Right atrium auricular region (tissue), 2 donors: ENCODE measurements at regions not wholly inside any gene's neighbourhood (a gene's known extent, or its start where the extent isn't known, plus 50 kb on each side); places are given as distances from the start of the nearest gene placed in this dataset.

Experiments
- DNase-seq: peaks from one replicate; pipeline ENCODE4 v3.0.0-alpha.2; 2019; ENCODE audit warnings: low spot score
- H3K27ac ChIP-seq, 2 donors: fragments of 200-600 bp; sonication (generic); 1 replicate in 1 of 2; 2 replicates in 1 of 2; pipeline ENCODE4 v1.5.1; 2016 to 2019
- H3K27me3 ChIP-seq, 2 donors: fragments of 200-600 bp; sonication (generic); one replicate each; pipeline versions ENCODE4 v1.5.1 to v1.6.0; 2017 to 2019
- H3K36me3 ChIP-seq: fragments of 200-600 bp; sonication (generic); one replicate; pipeline ENCODE4 v1.5.1; 2016
- H3K4me1 ChIP-seq, 2 donors: fragments of 200-600 bp; sonication (generic); one replicate each; pipeline versions ENCODE4 v1.5.1 to v1.6.0; 2017 to 2019
- H3K4me3 ChIP-seq, 2 donors: fragments of 200-600 bp; sonication (generic); 1 replicate in 1 of 2; 2 replicates in 1 of 2; pipeline ENCODE4 v1.5.1; 2017 to 2019; ENCODE audit warnings: mild to moderate bottlenecking in 1 of 2, moderate library complexity in 1 of 2
- H3K9me3 ChIP-seq, 2 donors: fragments of 200-600 bp; sonication (generic); one replicate each; pipeline ENCODE4 v1.5.1; 2019
- CTCF ChIP-seq, 2 donors: fragments of 200-600 bp; sonication (generic); IDR thresholded peaks; one replicate each; pipeline ENCODE4 v1.5.1; 2019; ENCODE audit warnings: antibody characterized with exemption in 2 of 2

GRCh38 chr21:40985370-40985769 is 138.4 kb upstream of the DSCAM start:
- no peak for TF ChIP-seq CTCF (IDR thresholded peaks at IDR 0.05)
- Histone ChIP-seq H3K27me3 (no peaks in the 10 kb centered on the region), H3K9me3 (peaks cover 0 to 15% of the 10 kb centered on the region in 2 donors), H3K4me3 (no peak overlapping the region), H3K4me1 (no peaks in the 10 kb centered on the region), H3K27ac (no peak overlapping the region), H3K36me3 (no peaks in the 10 kb centered on the region)
- no peak for DNase-seq

DNA sequence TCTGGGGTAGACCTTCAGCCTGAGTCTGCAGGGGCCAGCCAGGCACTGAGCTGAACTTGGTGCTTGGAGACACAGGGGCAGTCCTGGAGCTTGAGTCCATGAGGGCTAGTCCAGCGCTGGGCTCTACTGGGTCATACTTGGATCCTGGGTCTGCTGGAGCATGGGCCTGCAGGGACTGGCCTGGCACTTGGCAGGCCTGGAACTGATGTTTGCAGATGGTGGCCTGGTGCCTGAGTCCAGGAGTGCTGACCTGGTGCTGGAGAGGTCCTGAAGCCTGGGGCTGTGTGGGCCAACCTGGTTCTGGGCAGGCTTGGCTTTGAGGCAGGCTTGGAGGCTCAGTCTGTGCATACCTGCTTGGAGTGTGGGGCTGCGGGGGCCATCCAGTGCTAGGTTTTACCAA is 143.4 kb upstream of the DSCAM start:
- H3K36me3 ChIP-seq = no peaks in the 10 kb centered on the region
- TF ChIP-seq CTCF (IDR thresholded peaks at IDR 0.05) = no peak

DNA sequence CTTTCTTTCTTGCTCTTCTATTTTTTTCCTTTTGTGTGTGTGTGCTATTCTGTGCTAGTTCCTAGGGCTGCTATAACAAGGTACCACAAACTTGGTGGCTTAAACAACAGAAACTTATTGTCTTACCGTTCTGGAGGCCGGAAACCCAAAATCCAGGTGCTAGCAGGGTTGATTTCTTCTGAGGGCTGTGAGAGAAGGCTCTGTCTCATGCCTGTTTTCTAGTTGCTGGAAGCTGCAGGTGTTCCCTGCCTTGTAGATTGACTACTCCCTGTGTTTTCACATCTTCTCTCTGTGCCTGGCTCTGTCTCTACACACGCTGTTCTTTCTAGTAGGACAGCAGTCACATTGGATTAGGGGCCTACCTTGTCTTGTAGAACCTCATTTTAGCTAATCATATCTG is 150.9 kb upstream of the DSCAM start:
- Histone ChIP-seq H3K36me3 (no peaks in the 10 kb centered on the region), H3K9me3 (peaks cover 0 to 18% of the 10 kb centered on the region in 2 donors), H3K4me1 (no peaks in the 10 kb centered on the region), H3K27me3 (no peaks in the 10 kb centered on the region), H3K4me3 (no peak overlapping the region), H3K27ac (no peak overlapping the region)
- no peak for TF ChIP-seq CTCF (IDR thresholded peaks at IDR 0.05)
- no peak for DNase-seq

More for the DNA sequence above, 143.4 kb upstream of the DSCAM start:
- no peaks in the 10 kb centered on the region for H3K4me1 ChIP-seq
- no peaks in the 10 kb centered on the region for H3K9me3 ChIP-seq
- no peak overlapping the region for H3K27ac ChIP-seq
- no peak overlapping the region for H3K4me3 ChIP-seq
- H3K27me3 ChIP-seq = no peaks in the 10 kb centered on the region
- no peak for DNase-seq

GRCh38 chr21:41000838-41001237 is 153.9 kb upstream of the DSCAM start:
- no peak for TF ChIP-seq CTCF (IDR thresholded peaks at IDR 0.05)
- Histone ChIP-seq H3K27ac (no peak overlapping the region), H3K4me1 (no peaks in the 10 kb centered on the region), H3K36me3 (no peaks in the 10 kb centered on the region), H3K4me3 (no peak overlapping the region), H3K9me3 (peaks cover 0 to 18% of the 10 kb centered on the region in 2 donors), H3K27me3 (no peaks in the 10 kb centered on the region)
- DNase-seq = no peak

DNA sequence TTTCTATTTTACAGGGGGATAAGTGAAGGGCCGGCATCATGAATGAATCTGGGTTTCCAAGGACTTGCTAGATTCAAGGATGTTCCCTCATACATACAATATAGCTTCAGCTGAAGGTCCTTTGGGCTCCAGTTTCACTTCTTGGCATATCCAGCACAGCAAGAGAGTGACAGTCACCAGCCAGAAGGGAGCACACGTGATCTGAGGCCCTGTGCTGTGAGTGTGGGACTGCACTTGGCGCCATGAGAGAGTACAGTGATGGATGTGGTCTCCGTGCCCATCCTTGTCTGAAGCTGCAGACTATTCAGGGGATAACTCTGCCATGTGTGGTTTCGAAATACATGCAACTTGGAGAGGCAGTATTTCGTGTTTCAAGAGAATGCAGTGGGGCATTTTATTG is 159.7 kb upstream of the DSCAM start:
- no peak overlapping the region for H3K4me3 ChIP-seq
- DNase-seq = no peak
- H3K27ac ChIP-seq = no peak overlapping the region
- peaks cover 0 to under 1% of the 10 kb centered on the region in 2 donors for H3K9me3 ChIP-seq
- H3K27me3 ChIP-seq = no peaks in the 10 kb centered on the region
- TF ChIP-seq CTCF (IDR thresholded peaks at IDR 0.05) = no peak
- no peaks in the 10 kb centered on the region for H3K4me1 ChIP-seq
- no peaks in the 10 kb centered on the region for H3K36me3 ChIP-seq

- DNase-seq = no peak
Measured at GRCh38 chr21:41008351-41008750, 159.6 kb upstream of the BACE2 start.

More at GRCh38 chr21:41008351-41008750, 159.6 kb upstream of the BACE2 start:
- TF ChIP-seq CTCF (IDR thresholded peaks at IDR 0.05) = no peak
- H3K36me3 ChIP-seq = no peaks in the 10 kb centered on the region
- no peaks in the 10 kb centered on the region for H3K4me1 ChIP-seq
- no peak overlapping the region for H3K27ac ChIP-seq
- H3K27me3 ChIP-seq = no peaks in the 10 kb centered on the region
- no peak overlapping the region for H3K4me3 ChIP-seq
- H3K9me3 ChIP-seq = no peaks in the 10 kb centered on the region
